Muscle layer of colon (tissue), 2 donors: ENCODE measurements at regions not wholly inside any gene's neighbourhood (a gene's known extent, or its start where the extent isn't known, plus 50 kb on each side); places are given as distances from the start of the nearest gene placed in this dataset.
"Not testable (repeated sequence)": the region's sequence is repeated elsewhere in the genome, so short reads cannot be mapped to it uniquely, and the experiment has no call there.

Experiments used
- H3K27ac ChIP-seq: one replicate; pipeline ENCODE4 v1.7.0; 2013; ENCODE audit warnings: low read depth, mild to moderate bottlenecking, low read length, moderate library complexity
- H3K27me3 ChIP-seq, 2 donors: one replicate each; pipeline ENCODE4 v1.7.0; 2013; ENCODE audit warnings: low read length in 2 of 2, mild to moderate bottlenecking in 2 of 2; ENCODE audit not compliant: insufficient read depth in 2 of 2, control insufficient read depth in 1 of 2
- H3K36me3 ChIP-seq: one replicate; pipeline ENCODE4 v1.7.0; 2013; ENCODE audit warnings: mild to moderate bottlenecking, low read length; ENCODE audit not compliant: insufficient read depth
- H3K4me1 ChIP-seq: one replicate; pipeline ENCODE4 v1.7.0; 2013; ENCODE audit warnings: mild to moderate bottlenecking, low read length; ENCODE audit not compliant: insufficient read depth
- H3K4me3 ChIP-seq, 2 donors: one replicate each; pipeline ENCODE4 v1.7.0; 2013; ENCODE audit warnings: low read length in 2 of 2, low read depth in 1 of 2, mild to moderate bottlenecking in 1 of 2, moderate library complexity in 1 of 2
- H3K9ac ChIP-seq: one replicate; pipeline ENCODE4 v1.7.0; 2013; ENCODE audit warnings: low read length
- H3K9me3 ChIP-seq: one replicate; pipeline ENCODE4 v1.7.0; 2013; ENCODE audit warnings: mild to moderate bottlenecking, low read length
- donor health status: abdominal sarcoma.
- donor health status: Adenocarcinoma of cecum.

DNA sequence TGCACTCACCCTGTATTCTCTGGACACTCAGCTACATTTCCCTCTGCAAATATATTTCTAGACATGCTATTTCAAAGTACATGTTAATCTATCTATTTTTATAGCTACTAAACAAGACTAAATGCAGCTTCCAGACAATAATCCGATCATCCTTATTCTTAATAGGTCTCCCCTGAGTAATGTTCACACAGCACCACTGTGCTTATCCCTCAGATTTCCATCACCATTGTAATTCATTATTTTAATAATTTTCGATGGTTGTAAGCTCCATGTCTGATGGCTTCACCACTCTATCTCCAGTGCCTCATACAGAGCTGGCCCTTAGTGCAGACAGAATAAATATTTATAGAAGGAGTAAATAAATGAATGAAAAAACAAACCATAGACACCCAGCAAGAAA, 117.5 kb downstream of the ANXA2 start:
- Histone ChIP-seq H3K36me3 (no peaks in the 10 kb centered on the region), H3K9ac (no peak overlapping the region), H3K4me1 (no peaks in the 10 kb centered on the region), H3K9me3 (no peaks in the 10 kb centered on the region), H3K4me3 (no peak overlapping the region), H3K27me3 (peaks cover 0 to 5% of the 10 kb centered on the region in 2 donors), H3K27ac (no peak overlapping the region)

DNA sequence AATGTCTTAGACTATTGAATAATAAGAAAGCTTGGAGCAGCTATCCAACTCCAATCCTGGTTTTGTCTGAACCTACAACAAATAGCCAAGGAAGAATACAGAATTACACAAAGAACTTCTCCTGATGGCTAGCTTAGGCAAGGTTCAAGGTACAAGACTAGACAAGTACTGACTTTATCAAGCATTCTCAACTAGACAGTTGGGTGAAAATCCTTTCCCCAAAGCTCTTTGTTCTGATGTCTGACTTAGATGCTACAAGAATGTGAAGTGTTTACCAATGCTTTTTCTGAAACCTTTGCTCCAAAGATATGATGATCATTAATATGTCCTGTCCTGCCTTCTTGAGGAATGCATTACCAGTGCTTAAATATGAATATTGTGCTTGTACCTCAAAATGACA, 113.8 kb downstream of the ANXA2 start:
- Histone ChIP-seq H3K36me3 (no peaks in the 10 kb centered on the region), H3K4me1 (no peaks in the 10 kb centered on the region), H3K9me3 (no peaks in the 10 kb centered on the region), H3K27ac (no peak overlapping the region), H3K4me3 (no peak overlapping the region), H3K9ac (no peak overlapping the region), H3K27me3 (peaks cover 0 to 5% of the 10 kb centered on the region in 2 donors)

DNA sequence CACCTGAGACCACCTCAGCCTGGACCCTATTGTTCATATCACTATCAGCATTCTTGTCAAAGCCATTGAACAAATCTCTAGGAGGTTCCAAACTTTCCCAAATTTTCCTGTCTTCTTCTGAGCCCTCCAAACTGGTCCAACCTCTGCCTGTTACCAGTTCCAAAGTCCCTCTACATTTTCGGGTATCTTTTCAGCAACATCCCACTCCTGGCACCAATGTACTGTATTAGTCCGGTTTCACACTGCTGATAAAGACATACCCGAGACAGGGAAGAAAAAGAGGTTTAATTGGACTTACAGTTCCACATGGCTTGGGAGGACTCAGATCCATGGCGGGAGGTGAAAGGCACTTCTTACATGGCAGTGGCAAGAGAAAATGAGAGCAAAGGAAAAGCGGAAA, 101.9 kb downstream of the ANXA2 start:
- not testable (repeated sequence) for H3K9me3 ChIP-seq, H3K27ac ChIP-seq, H3K27me3 ChIP-seq, H3K4me1 ChIP-seq, H3K9ac ChIP-seq, H3K36me3 ChIP-seq, H3K4me3 ChIP-seq

DNA sequence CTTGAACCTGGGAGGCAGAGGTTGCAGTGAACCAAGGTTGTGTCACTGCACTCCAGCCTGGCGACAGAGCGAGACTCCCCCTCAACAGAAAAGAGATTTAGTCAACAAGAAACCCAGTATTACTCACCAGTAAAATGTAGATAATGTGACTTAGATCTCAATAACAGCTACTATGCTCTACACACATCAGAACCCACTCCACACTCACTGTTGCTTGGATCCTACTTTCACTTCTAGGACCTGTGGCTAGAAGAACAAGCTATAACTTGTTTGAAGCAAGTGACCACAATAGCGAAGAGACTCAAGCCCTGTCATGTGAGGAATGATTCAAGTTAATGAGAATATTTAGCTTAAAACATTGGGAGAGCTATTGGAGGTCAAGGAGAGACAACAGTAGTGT, 100.7 kb downstream of the ANXA2 start:
- Histone ChIP-seq H3K27me3 (no peaks in the 10 kb centered on the region), H3K4me3 (no peak overlapping the region), H3K9me3 (no peaks in the 10 kb centered on the region), H3K36me3 (no peaks in the 10 kb centered on the region), H3K27ac (no peak overlapping the region), H3K4me1 (no peaks in the 10 kb centered on the region), H3K9ac (no peak overlapping the region)
